ENCODE measurements at regions not wholly inside any gene's neighbourhood (a gene's known extent, or its start where the extent isn't known, plus 50 kb on each side); places are given as distances from the start of the nearest gene placed in this dataset.

DNA sequence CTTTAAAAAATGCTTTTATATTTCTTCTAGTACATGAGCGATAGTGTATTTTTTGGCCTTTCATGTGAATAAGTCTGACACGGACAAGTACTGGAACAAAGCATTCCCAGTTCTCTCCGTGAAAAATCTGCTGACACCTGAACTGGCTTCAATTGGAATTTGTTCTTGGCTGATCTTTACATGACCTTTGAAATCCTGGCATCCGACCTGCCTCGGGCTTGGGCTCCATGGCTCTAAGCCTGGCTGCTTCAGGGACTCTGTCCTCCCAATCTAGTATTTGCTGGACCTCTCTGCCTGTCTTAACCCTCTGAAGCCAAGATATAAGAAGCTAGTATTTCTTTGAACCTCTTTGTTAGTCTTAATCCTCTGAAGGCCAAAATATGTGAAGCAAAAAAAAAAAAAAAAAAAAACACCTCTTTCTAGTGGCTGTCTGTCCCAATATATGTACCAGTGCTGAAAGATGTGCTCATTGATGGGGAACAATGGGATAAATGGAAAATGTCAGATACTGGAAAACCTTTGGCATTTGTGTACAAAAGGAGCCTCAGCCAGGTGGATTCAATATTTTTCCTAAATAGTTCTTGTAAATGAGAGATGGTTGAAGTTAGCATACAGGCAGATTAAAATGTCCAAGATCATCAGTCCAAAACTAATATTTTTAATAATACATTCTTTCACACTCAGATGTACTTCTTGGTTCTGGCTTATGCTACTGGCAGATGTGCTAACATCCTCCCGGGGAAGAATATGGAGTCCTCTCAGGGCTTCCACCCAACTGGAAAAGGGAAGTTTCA lies 470.6 kb downstream of the TUSC1 start:
- POLR2A ChIA-PET: no interaction called here
- DNase-seq: no peak
- Histone ChIP-seq H3K27ac (ENCODE audit: low read depth in 1 of 2, low read length in 2 of 2) (no peak overlapping the region), H3K9me3 (ENCODE audit: control insufficient read depth in 1 of 2, insufficient read depth in 1 of 2, low read length in 2 of 2) (peaks cover 0 to 5% of the 10 kb centered on the region in 2 experiments), H3K27me3 (ENCODE audit: control insufficient read depth in 1 of 2, insufficient read depth in 2 of 2, low read length in 2 of 2) (no peaks in the 10 kb centered on the region), H3K36me3 (ENCODE audit: insufficient read depth, low read length) (no peaks in the 10 kb centered on the region), H3K4me1 (ENCODE audit: insufficient read depth, low read length) (no peaks in the 10 kb centered on the region), H3K4me3 (ENCODE audit: low read length) (no peak overlapping the region)
- no peak overlapping the region for H3K27ac Mint-ChIP-seq
- H3K4me1 Mint-ChIP-seq (ENCODE audit: low read depth): no peaks in the 10 kb centered on the region
- no peak overlapping the region for H3K4me3 Mint-ChIP-seq
- TF ChIP-seq, protein P1, sequence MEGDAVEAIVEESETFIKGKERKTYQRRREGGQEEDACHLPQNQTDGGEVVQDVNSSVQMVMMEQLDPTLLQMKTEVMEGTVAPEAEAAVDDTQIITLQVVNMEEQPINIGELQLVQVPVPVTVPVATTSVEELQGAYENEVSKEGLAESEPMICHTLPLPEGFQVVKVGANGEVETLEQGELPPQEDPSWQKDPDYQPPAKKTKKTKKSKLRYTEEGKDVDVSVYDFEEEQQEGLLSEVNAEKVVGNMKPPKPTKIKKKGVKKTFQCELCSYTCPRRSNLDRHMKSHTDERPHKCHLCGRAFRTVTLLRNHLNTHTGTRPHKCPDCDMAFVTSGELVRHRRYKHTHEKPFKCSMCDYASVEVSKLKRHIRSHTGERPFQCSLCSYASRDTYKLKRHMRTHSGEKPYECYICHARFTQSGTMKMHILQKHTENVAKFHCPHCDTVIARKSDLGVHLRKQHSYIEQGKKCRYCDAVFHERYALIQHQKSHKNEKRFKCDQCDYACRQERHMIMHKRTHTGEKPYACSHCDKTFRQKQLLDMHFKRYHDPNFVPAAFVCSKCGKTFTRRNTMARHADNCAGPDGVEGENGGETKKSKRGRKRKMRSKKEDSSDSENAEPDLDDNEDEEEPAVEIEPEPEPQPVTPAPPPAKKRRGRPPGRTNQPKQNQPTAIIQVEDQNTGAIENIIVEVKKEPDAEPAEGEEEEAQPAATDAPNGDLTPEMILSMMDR (IDR thresholded peaks at IDR 0.05): no peak
- CTCF ChIA-PET: no interaction called here
- ATAC-seq (ENCODE audit: poor library complexity): no peak
- peaks cover 16% of the 10 kb centered on the region for H3K9me3 Mint-ChIP-seq
- H3K36me3 Mint-ChIP-seq (ENCODE audit: low read depth): no peaks in the 10 kb centered on the region
- intact Hi-C loops (cut with DNase I, micrococcal nuclease): loop anchor here in 1 of 2 experiments (10.0 kb wide), 1 partner anchor 57 kb away; no protein-coding TSS in a partner anchor
- no peaks in the 10 kb centered on the region for H3K27me3 Mint-ChIP-seq

DNA sequence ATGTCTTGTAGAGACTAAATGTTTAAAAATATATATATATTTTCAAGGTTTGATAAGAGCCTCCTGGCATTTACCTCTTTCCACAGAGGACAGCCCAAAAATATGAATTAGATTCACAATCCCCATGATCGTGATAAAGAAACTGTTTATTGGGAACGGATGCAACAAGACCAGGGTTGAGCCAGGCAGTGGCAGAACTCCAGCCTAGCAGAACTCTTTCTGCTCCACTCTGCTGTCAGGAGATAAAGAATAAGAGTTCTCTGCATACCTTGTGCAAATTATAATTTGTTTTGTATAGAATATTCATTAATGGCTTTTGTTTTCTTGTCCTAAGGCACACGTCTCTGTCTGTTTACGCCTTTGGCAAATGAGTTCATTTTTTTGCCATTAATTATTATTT lies 472.2 kb downstream of the TUSC1 start:
- H3K4me3 Mint-ChIP-seq: no peak overlapping the region
- TF ChIP-seq, protein P1 (IDR thresholded peaks at IDR 0.05): no peak
- Histone ChIP-seq H3K9me3 (ENCODE audit: control insufficient read depth in 1 of 2, insufficient read depth in 1 of 2, low read length in 2 of 2) (peaks cover 0 to 10% of the 10 kb centered on the region in 2 experiments), H3K27me3 (ENCODE audit: control insufficient read depth in 1 of 2, insufficient read depth in 2 of 2, low read length in 2 of 2) (no peaks in the 10 kb centered on the region), H3K4me1 (ENCODE audit: insufficient read depth, low read length) (no peaks in the 10 kb centered on the region), H3K27ac (ENCODE audit: low read depth in 1 of 2, low read length in 2 of 2) (no peak overlapping the region), H3K4me3 (ENCODE audit: low read length) (no peak overlapping the region), H3K36me3 (ENCODE audit: insufficient read depth, low read length) (no peaks in the 10 kb centered on the region)
- DNase-seq (no peak), ATAC-seq (ENCODE audit: poor library complexity) (no peak)
- no peaks in the 10 kb centered on the region for H3K36me3 Mint-ChIP-seq (ENCODE audit: low read depth)
- H3K4me1 Mint-ChIP-seq (ENCODE audit: low read depth): no peaks in the 10 kb centered on the region
- H3K27me3 Mint-ChIP-seq: no peaks in the 10 kb centered on the region
- H3K27ac Mint-ChIP-seq: no peak overlapping the region
- intact Hi-C loops (cut with DNase I, micrococcal nuclease): loop anchor here in 1 of 2 experiments (10.0 kb wide), 1 partner anchor 59 kb away; no protein-coding TSS in a partner anchor
- CTCF ChIA-PET: no interaction called here
- POLR2A ChIA-PET: no interaction called here
- peaks cover 17% of the 10 kb centered on the region for H3K9me3 Mint-ChIP-seq

DNA sequence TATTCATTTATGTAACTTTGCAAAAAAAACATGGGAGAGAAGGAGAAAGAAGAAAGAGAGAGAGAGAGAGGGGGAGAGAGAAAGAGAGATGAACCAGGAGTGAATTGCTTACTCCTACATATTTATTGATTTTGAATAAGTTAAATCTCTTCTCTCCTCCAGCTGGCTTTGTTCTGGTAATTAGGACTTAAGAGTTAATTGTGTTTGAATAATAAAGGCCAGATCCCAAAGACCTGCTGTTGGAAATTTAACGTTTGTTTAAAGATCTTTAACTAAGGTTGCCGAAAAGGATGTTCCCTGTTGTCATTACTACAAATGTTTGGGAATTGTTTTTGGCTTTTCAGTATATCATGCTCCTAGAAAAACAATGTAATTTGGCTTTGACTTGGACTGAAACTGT lies 473.0 kb downstream of the TUSC1 start:
- Histone ChIP-seq H3K36me3 (ENCODE audit: insufficient read depth, low read length) (no peaks in the 10 kb centered on the region), H3K4me1 (ENCODE audit: insufficient read depth, low read length) (no peaks in the 10 kb centered on the region), H3K27me3 (ENCODE audit: control insufficient read depth in 1 of 2, insufficient read depth in 2 of 2, low read length in 2 of 2) (no peaks in the 10 kb centered on the region), H3K9me3 (ENCODE audit: control insufficient read depth in 1 of 2, insufficient read depth in 1 of 2, low read length in 2 of 2) (peaks cover 0 to 10% of the 10 kb centered on the region in 2 experiments), H3K27ac (ENCODE audit: low read depth in 1 of 2, low read length in 2 of 2) (no peak overlapping the region), H3K4me3 (ENCODE audit: low read length) (no peak overlapping the region)
- ChIA-PET POLR2A (no interaction called here), CTCF (no interaction called here)
- Mint-ChIP-seq H3K27ac (no peak overlapping the region), H3K27me3 (no peaks in the 10 kb centered on the region), H3K9me3 (peaks cover 17% of the 10 kb centered on the region), H3K4me3 (no peak overlapping the region), H3K4me1 (ENCODE audit: low read depth) (no peaks in the 10 kb centered on the region), H3K36me3 (ENCODE audit: low read depth) (no peaks in the 10 kb centered on the region)
- TF ChIP-seq, protein P1 (IDR thresholded peaks at IDR 0.05): no peak
- DNase-seq (no peak), ATAC-seq (ENCODE audit: poor library complexity) (no peak)
- intact Hi-C loops (cut with DNase I, micrococcal nuclease): loop anchor here in 1 of 2 experiments (10.0 kb wide), 1 partner anchor 60 kb away; no protein-coding TSS in a partner anchor

All from CD4-positive, alpha-beta T cell (primary cell).